ENCODE measurements at regions not wholly inside any gene's neighbourhood (a gene's known extent, or its start where the extent isn't known, plus 50 kb on each side); places are given as distances from the start of the nearest gene placed in this dataset.

- DNase-seq (ENCODE audit: low read depth in 1 of 2, low spot score in 2 of 2) = no peak
- Histone ChIP-seq H3K23me2 (ENCODE audit: low read depth, low read length) (no peaks in the 10 kb centered on the region), H3K4me2 (ENCODE audit: insufficient read depth in 1 of 2, low read depth in 2 of 2, low read length in 2 of 2) (no peak overlapping the region), H2BK15ac (ENCODE audit: low read length) (no peak overlapping the region), H2AK5ac (ENCODE audit: low read depth, low read length) (no peak overlapping the region), H3K14ac (ENCODE audit: insufficient read length) (no peak overlapping the region), H3K4me1 (replicated peaks in 1 of 4; ENCODE audit: control insufficient read depth in 3 of 4, insufficient read depth in 4 of 4, low read length in 3 of 4) (no peaks in the 10 kb centered on the region), H3K27ac (ENCODE audit: low read depth, low read length) (no peak overlapping the region), H3K79me1 (ENCODE audit: low read depth, low read length) (no peaks in the 10 kb centered on the region), H3K56ac (replicated peaks; ENCODE audit: insufficient read length, low read depth, low read length) (no peak overlapping the region), H4K20me1 (replicated peaks in 1 of 2; ENCODE audit: control insufficient read depth in 1 of 2, insufficient read depth in 2 of 2, low read length in 2 of 2) (no peaks in the 10 kb centered on the region), H3K9ac (replicated peaks in 1 of 4; ENCODE audit: extremely low read depth in 1 of 4, low read depth in 3 of 4, low read length in 3 of 4) (no peak overlapping the region), H2BK120ac (replicated peaks; ENCODE audit: low read depth, low read length) (no peak overlapping the region), H3K27me3 (replicated peaks in 1 of 4; ENCODE audit: control insufficient read depth in 3 of 4, extremely low read depth in 1 of 4, insufficient read depth in 3 of 4, low read length in 3 of 4) (no peaks in the 10 kb centered on the region), H4K91ac (replicated peaks; ENCODE audit: insufficient read length, low read length) (no peak overlapping the region), H2BK5ac (ENCODE audit: low read depth, low read length) (no peak overlapping the region), H4K8ac (ENCODE audit: extremely low read depth, insufficient read depth, low read length) (no peak overlapping the region), H2BK20ac (ENCODE audit: low read length) (no peak overlapping the region), H2AFZ (ENCODE audit: low read length) (no peak overlapping the region), H3K4ac (replicated peaks; ENCODE audit: insufficient read length, low read depth, low read length) (no peak overlapping the region), H4K5ac (ENCODE audit: insufficient read length, low read depth, low read length) (no peak overlapping the region), H3K23ac (ENCODE audit: insufficient read length) (no peak overlapping the region), H3K18ac (ENCODE audit: extremely low read depth, low read length) (no peak overlapping the region), H2BK12ac (ENCODE audit: low read depth, low read length) (no peak overlapping the region), H3K9me3 (ENCODE audit: insufficient read depth in 2 of 2, low read depth in 1 of 2, low read length in 1 of 2) (peaks cover 0 to 29% of the 10 kb centered on the region in 2 experiments; a peak in 2 of 4 replicates), H3K4me3 (ENCODE audit: extremely low read depth in 1 of 4, insufficient read depth in 2 of 4, low read depth in 3 of 4, low read length in 4 of 4) (no peak overlapping the region), H3K79me2 (ENCODE audit: control insufficient read depth in 1 of 2, insufficient read depth in 2 of 2, low read length in 2 of 2) (no peaks in the 10 kb centered on the region), H3K36me3 (ENCODE audit: control insufficient read depth in 2 of 4, insufficient read depth in 4 of 4, low read length in 3 of 4) (no peaks in the 10 kb centered on the region)
- CTCF ChIA-PET (ENCODE audit: partially characterized antibody) = no interaction called here
- FAIRE-seq = no peak
- WGBS, 2 experiments (ENCODE audit: extremely low coverage in 1 of 2, insufficient coverage in 1 of 2, insufficient read length in 1 of 2, insufficient replicate concordance in 2 of 2, low coverage in 1 of 2, low lambda C conversion rate in 2 of 2, missing lambda C conversion rate in 1 of 2) = 77% methylated on average over 3 of the region's 4 CpGs; no CpG with 5 or more reads in 1 of the 2 experiments
- POLR2A ChIA-PET (ENCODE audit: partially characterized antibody) = no interaction called here
- no peak for TF ChIP-seq KDM5A (IDR thresholded peaks at IDR 0.05; ENCODE audit: low read length)
- TF ChIP-seq CREB1 (IDR thresholded peaks at IDR 0.05) = no peak
- no peak for TF ChIP-seq RAD21 (IDR thresholded peaks at IDR 0.05 in 1 of 2, conservative IDR thresholded peaks at IDR 0.05 in 1 of 2; ENCODE audit: low read depth in 2 of 2, low read length in 2 of 2)
- no peak for TF ChIP-seq SIN3A (conservative IDR thresholded peaks at IDR 0.05 in 1 of 2, IDR thresholded peaks at IDR 0.05 in 1 of 2; ENCODE audit: low read depth in 1 of 2, low read length in 2 of 2)
- TF ChIP-seq CTCF (IDR thresholded peaks at IDR 0.05; ENCODE audit: control extremely low read depth in 1 of 3, insufficient read depth in 1 of 3, low read depth in 1 of 3, low read length in 3 of 3) = no peak
- TF ChIP-seq RFX5 (IDR thresholded peaks at IDR 0.05; ENCODE audit: borderline replicate concordance, low read depth, low read length) = no peak
- TF ChIP-seq SRF (IDR thresholded peaks at IDR 0.05; ENCODE audit: low read depth, low read length) = no peak
- no peak for TF ChIP-seq E2F6 (IDR thresholded peaks at IDR 0.05)
- no peak for TF ChIP-seq USF2 (IDR thresholded peaks at IDR 0.05; ENCODE audit: low read length)
- TF ChIP-seq MAX (IDR thresholded peaks at IDR 0.05) = no peak
These were observed 91.9 kb downstream of the TSPY10 start for GRCh38 chrY:9619541-9619940.

Data from H1 (cell line).